Loucy (cell line): ENCODE measurements at regions not wholly inside any gene's neighbourhood (a gene's known extent, or its start where the extent isn't known, plus 50 kb on each side); places are given as distances from the start of the nearest gene placed in this dataset.

Experiments
- EZH2phosphoT487 ChIP-seq: fragments of 200-600 bp; IDR thresholded peaks from 2 replicates; pipeline ENCODE4 v1.6.1; 2018; ENCODE audit warnings: antibody characterized with exemption, mild to moderate bottlenecking, moderate library complexity, borderline replicate concordance
- TF ChIP-seq, protein P1 (sequence below): fragments of 200-600 bp; sonication (generic); conservative IDR thresholded peaks from 2 replicates; pipeline ENCODE4 v1.5.1; 2014; ENCODE audit warnings: mild to moderate bottlenecking, antibody characterized with exemption, low read length

GRCh38 chr11:37560991-37561390 lies 963.0 kb upstream of the RAG2 start:
- TF ChIP-seq, protein P1, sequence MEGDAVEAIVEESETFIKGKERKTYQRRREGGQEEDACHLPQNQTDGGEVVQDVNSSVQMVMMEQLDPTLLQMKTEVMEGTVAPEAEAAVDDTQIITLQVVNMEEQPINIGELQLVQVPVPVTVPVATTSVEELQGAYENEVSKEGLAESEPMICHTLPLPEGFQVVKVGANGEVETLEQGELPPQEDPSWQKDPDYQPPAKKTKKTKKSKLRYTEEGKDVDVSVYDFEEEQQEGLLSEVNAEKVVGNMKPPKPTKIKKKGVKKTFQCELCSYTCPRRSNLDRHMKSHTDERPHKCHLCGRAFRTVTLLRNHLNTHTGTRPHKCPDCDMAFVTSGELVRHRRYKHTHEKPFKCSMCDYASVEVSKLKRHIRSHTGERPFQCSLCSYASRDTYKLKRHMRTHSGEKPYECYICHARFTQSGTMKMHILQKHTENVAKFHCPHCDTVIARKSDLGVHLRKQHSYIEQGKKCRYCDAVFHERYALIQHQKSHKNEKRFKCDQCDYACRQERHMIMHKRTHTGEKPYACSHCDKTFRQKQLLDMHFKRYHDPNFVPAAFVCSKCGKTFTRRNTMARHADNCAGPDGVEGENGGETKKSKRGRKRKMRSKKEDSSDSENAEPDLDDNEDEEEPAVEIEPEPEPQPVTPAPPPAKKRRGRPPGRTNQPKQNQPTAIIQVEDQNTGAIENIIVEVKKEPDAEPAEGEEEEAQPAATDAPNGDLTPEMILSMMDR, result no peak
- TF ChIP-seq EZH2phosphoT487, result no peak
